Adrenal gland (tissue), 5 donors: ENCODE measurements at regions not wholly inside any gene's neighbourhood (a gene's known extent, or its start where the extent isn't known, plus 50 kb on each side); places are given as distances from the start of the nearest gene placed in this dataset.

ENCODE experiments used
- CTCF ChIP-seq, 6 experiments: fragments of 450-650 bp in 4 of 6; fragments of 200-600 bp in 2 of 6; sonication (generic) in 1 of 6; IDR thresholded peaks; 1 replicate in 5 of 6; 2 replicates in 1 of 6; pipeline versions ENCODE4 v1.5.1 to v1.8.0; 2016 to 2021; ENCODE audit warnings: antibody characterized with exemption in 6 of 6, mild to moderate bottlenecking in 2 of 6, moderate library complexity in 1 of 6
- POLR2A ChIP-seq, 2 donors: fragments of 450-650 bp; IDR thresholded peaks; one replicate each; pipeline ENCODE4 v1.6.1; 2017; ENCODE audit warnings: antibody characterized with exemption in 2 of 2, mild to moderate bottlenecking in 2 of 2, moderate library complexity in 1 of 2
- donor health status: DM: no; HTN: no; CAD: no.

GRCh38 chr6:120157873-120158272, 808.3 kb upstream of the MAN1A1 start:
- no peak for TF ChIP-seq CTCF (IDR thresholded peaks at IDR 0.05)
- TF ChIP-seq POLR2A (IDR thresholded peaks at IDR 0.05), result no peak
